G401.6 (cell line): ENCODE measurements at regions not wholly inside any gene's neighbourhood (a gene's known extent, or its start where the extent isn't known, plus 50 kb on each side); places are given as distances from the start of the nearest gene placed in this dataset.
"Not testable (repeated sequence)": the region's sequence is repeated elsewhere in the genome, so short reads cannot be mapped to it uniquely, and the experiment has no call there.

Experiments
- FAIRE-seq: peaks from 2 replicates; lab custom pipeline; 2012; peaks lifted over from hg19 to GRCh38; lab: Jason Lieb, UNC

GRCh38 chr4:170581322-170581721 is 491.6 kb upstream of the AADAT start:
- FAIRE-seq: no peak

GRCh38 chr4:170580651-170581050 is 490.9 kb upstream of the AADAT start:
- FAIRE-seq: no peak

- FAIRE-seq: no peak
Observed at GRCh38 chr4:170538821-170539473, 449.2 kb upstream of the AADAT start.

- FAIRE-seq: no peak
Observed at GRCh38 chr4:170529748-170530722, 440.3 kb upstream of the AADAT start.

- FAIRE-seq: no peak
Observed at GRCh38 chr4:170526471-170526870, 436.7 kb upstream of the AADAT start.

- no peak for FAIRE-seq
Observed at GRCh38 chr4:170522427-170522970, 432.7 kb upstream of the AADAT start.

- no peak for FAIRE-seq
Observed at GRCh38 chr4:170497689-170498088, 407.9 kb upstream of the AADAT start.

- FAIRE-seq: no peak
Observed at GRCh38 chr4:170497112-170497511, 407.4 kb upstream of the AADAT start.

- no peak for FAIRE-seq
Observed at GRCh38 chr4:170491981-170492380, 402.2 kb upstream of the AADAT start.

- FAIRE-seq: no peak
Observed at GRCh38 chr4:170476351-170476750, 386.6 kb upstream of the AADAT start.

GRCh38 chr4:170465429-170465828 is 375.7 kb upstream of the AADAT start:
- no peak for FAIRE-seq

- no peak for FAIRE-seq
Observed at GRCh38 chr4:170464614-170465197, 374.9 kb upstream of the AADAT start.

- FAIRE-seq: no peak
Observed at GRCh38 chr4:170446782-170447181, 357.0 kb upstream of the AADAT start.

- not testable (repeated sequence) for FAIRE-seq
Observed at GRCh38 chr4:170441146-170441545, 351.4 kb upstream of the AADAT start.

- FAIRE-seq: no peak
Observed at GRCh38 chr4:170428929-170429328, 339.2 kb upstream of the AADAT start.

- no peak for FAIRE-seq
Observed at GRCh38 chr4:170425521-170426143, 335.9 kb upstream of the AADAT start.

- FAIRE-seq: no peak
Observed at GRCh38 chr4:170425040-170425439, 335.3 kb upstream of the AADAT start.

GRCh38 chr4:170423137-170423536 is 333.4 kb upstream of the AADAT start:
- no peak for FAIRE-seq

- FAIRE-seq: no peak
Observed at GRCh38 chr4:170420255-170420693, 330.5 kb upstream of the AADAT start.

- no peak for FAIRE-seq
Observed at GRCh38 chr4:170414961-170415360, 325.2 kb upstream of the AADAT start.

- no peak for FAIRE-seq
Observed at GRCh38 chr4:170414360-170414759, 324.6 kb upstream of the AADAT start.

- no peak for FAIRE-seq
Observed at GRCh38 chr4:170413951-170414350, 324.2 kb upstream of the AADAT start.
